ENCODE measurements at regions not wholly inside any gene's neighbourhood (a gene's known extent, or its start where the extent isn't known, plus 50 kb on each side); places are given as distances from the start of the nearest gene placed in this dataset.
"Not testable (repeated sequence)": the region's sequence is repeated elsewhere in the genome, so short reads cannot be mapped to it uniquely, and the experiment has no call there.

DNA sequence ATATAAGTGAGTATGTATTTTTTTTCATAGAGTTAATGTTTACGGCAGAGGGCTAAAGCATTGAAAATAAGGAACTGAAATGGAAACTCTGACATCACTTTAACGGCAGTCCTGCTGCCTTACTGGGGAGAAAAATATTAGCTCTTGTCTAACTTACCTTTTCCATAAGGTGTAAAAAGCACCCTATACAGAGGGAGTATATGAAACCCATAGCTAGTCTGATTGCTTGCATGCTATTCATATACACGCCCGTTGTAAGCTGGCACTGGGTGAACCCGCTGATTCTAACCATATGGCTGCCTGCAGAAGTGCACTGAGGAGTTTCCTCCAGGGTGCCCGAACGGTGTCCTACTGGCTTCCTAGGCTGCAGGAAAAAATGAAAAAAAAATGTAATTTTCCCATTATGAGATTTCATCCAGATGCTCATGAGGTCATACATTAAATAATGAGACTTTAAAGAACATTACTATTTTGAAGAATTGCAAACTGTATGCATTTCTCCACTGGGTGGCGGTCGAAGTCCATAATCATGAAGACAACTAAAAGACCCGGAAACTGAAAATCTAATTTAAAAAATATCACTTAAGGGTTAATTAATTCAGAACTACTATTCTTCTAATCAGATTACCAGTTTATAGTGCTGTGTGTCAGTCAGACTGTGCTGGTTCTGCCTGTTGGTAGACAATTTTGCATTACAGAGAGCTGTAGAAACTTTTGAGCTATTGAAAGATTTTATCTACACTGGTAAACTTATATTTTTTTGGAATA lies 144.7 kb downstream of the ALX1 start:
- H3K27me3 Mint-ChIP-seq: no peaks in the 10 kb centered on the region
- TF ChIP-seq, protein P1, sequence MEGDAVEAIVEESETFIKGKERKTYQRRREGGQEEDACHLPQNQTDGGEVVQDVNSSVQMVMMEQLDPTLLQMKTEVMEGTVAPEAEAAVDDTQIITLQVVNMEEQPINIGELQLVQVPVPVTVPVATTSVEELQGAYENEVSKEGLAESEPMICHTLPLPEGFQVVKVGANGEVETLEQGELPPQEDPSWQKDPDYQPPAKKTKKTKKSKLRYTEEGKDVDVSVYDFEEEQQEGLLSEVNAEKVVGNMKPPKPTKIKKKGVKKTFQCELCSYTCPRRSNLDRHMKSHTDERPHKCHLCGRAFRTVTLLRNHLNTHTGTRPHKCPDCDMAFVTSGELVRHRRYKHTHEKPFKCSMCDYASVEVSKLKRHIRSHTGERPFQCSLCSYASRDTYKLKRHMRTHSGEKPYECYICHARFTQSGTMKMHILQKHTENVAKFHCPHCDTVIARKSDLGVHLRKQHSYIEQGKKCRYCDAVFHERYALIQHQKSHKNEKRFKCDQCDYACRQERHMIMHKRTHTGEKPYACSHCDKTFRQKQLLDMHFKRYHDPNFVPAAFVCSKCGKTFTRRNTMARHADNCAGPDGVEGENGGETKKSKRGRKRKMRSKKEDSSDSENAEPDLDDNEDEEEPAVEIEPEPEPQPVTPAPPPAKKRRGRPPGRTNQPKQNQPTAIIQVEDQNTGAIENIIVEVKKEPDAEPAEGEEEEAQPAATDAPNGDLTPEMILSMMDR (IDR thresholded peaks at IDR 0.05): peak; percentile 57
- peak; percentile 57 for DNase-seq
- no peaks in the 10 kb centered on the region for H3K36me3 Mint-ChIP-seq (ENCODE audit: low read depth)
- no peak overlapping the region for H3K4me3 Mint-ChIP-seq
- H3K9me3 Mint-ChIP-seq: no peaks in the 10 kb centered on the region
- H3K4me1 Mint-ChIP-seq (ENCODE audit: low read depth): no peaks in the 10 kb centered on the region
- H3K27ac Mint-ChIP-seq: no peak overlapping the region
- ChIA-PET CTCF (interaction anchor here (0.9 to 1.6 kb wide), 4 partner anchors 15 to 446 kb away, joined by 3 to 7 read pairs (median 3); no protein-coding TSS in a partner anchor), POLR2A (no interaction called here)
- intact Hi-C loops (cut with micrococcal nuclease): no loop called here
- ATAC-seq: no peak

DNA sequence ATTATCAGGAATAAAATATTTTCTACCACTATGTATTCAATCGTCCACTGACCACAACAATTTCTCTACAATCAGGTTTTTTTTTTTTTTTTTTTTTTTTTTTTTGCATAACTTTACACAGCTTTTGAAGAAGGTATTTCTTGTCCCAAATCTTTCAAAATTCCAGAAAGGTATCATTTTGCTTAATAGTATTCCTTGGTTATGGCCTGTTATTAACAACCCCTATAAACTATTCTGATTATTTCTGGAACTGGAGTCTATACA lies 145.3 kb downstream of the ALX1 start:
- DNase-seq (no peak), ATAC-seq (no peak)
- Mint-ChIP-seq H3K4me3 (no peak overlapping the region), H3K36me3 (ENCODE audit: low read depth) (no peaks in the 10 kb centered on the region), H3K4me1 (ENCODE audit: low read depth) (no peaks in the 10 kb centered on the region), H3K9me3 (no peaks in the 10 kb centered on the region), H3K27ac (no peak overlapping the region), H3K27me3 (no peaks in the 10 kb centered on the region)
- ChIA-PET CTCF (interaction anchor here (0.9 to 1.6 kb wide), 4 partner anchors 14 to 446 kb away, joined by 3 to 7 read pairs (median 3); no protein-coding TSS in a partner anchor), POLR2A (no interaction called here)
- intact Hi-C loops (cut with micrococcal nuclease): no loop called here
- TF ChIP-seq, protein P1 (IDR thresholded peaks at IDR 0.05): no peak

DNA sequence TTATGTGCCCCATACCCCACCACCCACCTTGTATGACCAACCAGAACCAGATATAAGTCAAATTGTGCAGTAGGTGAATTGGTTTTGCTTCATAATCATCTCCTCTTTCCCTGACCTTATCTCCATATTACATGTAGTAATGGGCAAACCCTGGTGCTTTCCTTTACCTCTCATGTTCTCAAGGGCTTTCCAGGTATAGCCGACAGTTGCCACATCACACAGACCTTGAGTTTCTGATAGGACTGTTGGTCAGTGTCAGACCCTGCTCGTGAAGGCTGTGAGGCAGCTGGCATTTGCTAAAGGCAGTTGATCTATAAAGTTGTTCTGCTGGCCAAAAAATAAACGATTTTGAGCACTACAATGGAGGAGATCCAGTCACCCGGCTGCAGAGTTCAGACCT lies 145.9 kb downstream of the ALX1 start:
- CTCF ChIA-PET: interaction anchor here (1.4 kb wide), 1 partner anchor 445 kb away, joined by 3 read pairs; no protein-coding TSS in a partner anchor
- TF ChIP-seq, protein P1 (IDR thresholded peaks at IDR 0.05): no peak
- Mint-ChIP-seq H3K36me3 (ENCODE audit: low read depth) (no peaks in the 10 kb centered on the region), H3K4me3 (no peak overlapping the region), H3K4me1 (ENCODE audit: low read depth) (no peaks in the 10 kb centered on the region), H3K9me3 (no peaks in the 10 kb centered on the region), H3K27ac (no peak overlapping the region), H3K27me3 (no peaks in the 10 kb centered on the region)
- ATAC-seq (no peak), DNase-seq (no peak)
- POLR2A ChIA-PET: no interaction called here
- intact Hi-C loops (cut with micrococcal nuclease): no loop called here

DNA sequence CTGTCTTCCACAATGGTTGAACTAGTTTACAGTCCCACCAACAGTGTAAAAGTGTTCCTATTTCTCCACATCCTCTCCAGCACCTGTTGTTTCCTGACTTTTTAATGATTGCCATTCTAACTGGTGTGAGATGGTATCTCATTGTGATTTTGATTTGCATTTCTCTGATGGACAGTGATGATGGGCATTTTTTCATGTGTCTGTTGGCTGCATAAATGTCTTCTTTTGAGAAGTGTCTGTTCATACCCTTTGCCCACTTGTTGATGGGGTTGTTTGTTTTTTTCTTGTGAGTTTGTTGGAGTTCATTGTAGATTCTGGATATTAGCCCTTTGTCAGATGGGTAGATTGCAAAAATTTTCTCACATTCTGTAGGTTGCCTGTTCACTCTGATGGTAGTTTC lies 153.1 kb downstream of the ALX1 start:
- H3K27ac Mint-ChIP-seq; POLR2A ChIA-PET; H3K27me3 Mint-ChIP-seq; DNase-seq; H3K4me3 Mint-ChIP-seq; H3K36me3 Mint-ChIP-seq (ENCODE audit: low read depth); CTCF ChIA-PET; ATAC-seq; intact Hi-C loops (cut with micrococcal nuclease); H3K9me3 Mint-ChIP-seq; H3K4me1 Mint-ChIP-seq (ENCODE audit: low read depth): not testable (repeated sequence)

DNA sequence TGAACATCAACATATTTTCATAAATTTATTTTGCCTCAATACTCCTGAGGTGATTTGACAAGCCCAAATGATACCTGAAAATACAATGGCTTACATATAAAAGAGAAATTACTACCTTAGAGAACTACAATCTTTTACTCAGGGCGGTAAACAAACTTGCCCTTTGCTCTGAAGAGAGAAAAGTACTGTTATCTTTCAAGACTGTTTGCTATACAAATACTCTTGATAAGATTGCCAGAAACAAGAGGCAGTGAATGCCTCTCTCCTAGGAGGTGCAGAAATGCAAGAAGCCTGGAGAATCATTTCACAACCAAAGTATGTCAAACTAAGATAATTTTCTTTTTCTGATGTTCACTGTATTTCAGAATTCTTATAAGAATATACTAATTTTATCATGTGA lies 160.3 kb downstream of the ALX1 start:
- DNase-seq (no peak), ATAC-seq (no peak)
- TF ChIP-seq, protein P1 (IDR thresholded peaks at IDR 0.05): no peak
- peaks cover 3% of the 10 kb centered on the region for H3K9me3 Mint-ChIP-seq
- peaks cover 3% of the 10 kb centered on the region for H3K27me3 Mint-ChIP-seq
- H3K36me3 Mint-ChIP-seq (ENCODE audit: low read depth): no peaks in the 10 kb centered on the region
- ChIA-PET POLR2A (no interaction called here), CTCF (interaction anchor here (1.1 kb wide), 1 partner anchor 15 kb away, joined by 3 read pairs; no protein-coding TSS in a partner anchor)
- intact Hi-C loops (cut with micrococcal nuclease): loop anchor here (10.0 kb wide), 1 partner anchor 365 kb away; no protein-coding TSS in a partner anchor
- no peak overlapping the region for H3K27ac Mint-ChIP-seq
- H3K4me3 Mint-ChIP-seq: no peak overlapping the region
- H3K4me1 Mint-ChIP-seq (ENCODE audit: low read depth): no peaks in the 10 kb centered on the region
